Left lung (tissue), 4 donors: ENCODE measurements at regions not wholly inside any gene's neighbourhood (a gene's known extent, or its start where the extent isn't known, plus 50 kb on each side); places are given as distances from the start of the nearest gene placed in this dataset.
A peak's percentile ranks its signal among the peaks of the same experiment; 100 is the strongest.

Experiments used
- ATAC-seq: fragments of 200-7000 bp; cut with Tn5 transposase; one replicate; pipeline ENCODE4 v1.9.1; 2020; ENCODE audit warnings: moderate library complexity
- DNase-seq, 4 donors: peaks; one replicate each; pipeline ENCODE4 v3.0.0-alpha.2; 2013 to 2020
- H3K27ac ChIP-seq, 2 donors: fragments of 200-600 bp; sonication (generic) in 1 of 2; one replicate each; pipeline versions ENCODE4 v1.5.0 to v1.8.0; 2020 to 2021
- H3K27me3 ChIP-seq, 2 donors: fragments of 200-600 bp; sonication (generic) in 1 of 2; one replicate each; pipeline versions ENCODE4 v1.5.0 to v1.8.0; 2020 to 2021
- H3K36me3 ChIP-seq, 2 donors: fragments of 200-600 bp; sonication (generic) in 1 of 2; one replicate each; pipeline versions ENCODE4 v1.5.0 to v1.8.0; 2020 to 2021
- H3K4me1 ChIP-seq, 2 donors: fragments of 200-600 bp; one replicate each; pipeline ENCODE4 v1.8.0; 2021
- H3K4me3 ChIP-seq, 2 donors: fragments of 200-600 bp; sonication (generic) in 1 of 2; one replicate each; pipeline versions ENCODE4 v1.5.0 to v1.8.0; 2020 to 2021; ENCODE audit warnings: mild to moderate bottlenecking in 1 of 2
- H3K9me3 ChIP-seq, 2 donors: fragments of 200-600 bp; sonication (generic) in 1 of 2; one replicate each; pipeline versions ENCODE4 v1.5.0 to v1.8.0; 2020 to 2021
- CTCF ChIP-seq, 2 donors: fragments of 200-600 bp; sonication (generic) in 1 of 2; IDR thresholded peaks; one replicate each; pipeline versions ENCODE4 v1.5.0 to v1.8.0; 2021; ENCODE audit warnings: antibody characterized with exemption in 2 of 2
- intact Hi-C, 2 donors: fragments of 100-400 bp; cut with DNase I; formaldehyde crosslinking; loops; one replicate each; pipeline versions ENCODE4 v1.11.2 to v1.14.2; 2022
- donor health status: DM: no; HTN: yes; CAD: no.
- donor health status: DM: no; HTN: no; CAD: no.

DNA sequence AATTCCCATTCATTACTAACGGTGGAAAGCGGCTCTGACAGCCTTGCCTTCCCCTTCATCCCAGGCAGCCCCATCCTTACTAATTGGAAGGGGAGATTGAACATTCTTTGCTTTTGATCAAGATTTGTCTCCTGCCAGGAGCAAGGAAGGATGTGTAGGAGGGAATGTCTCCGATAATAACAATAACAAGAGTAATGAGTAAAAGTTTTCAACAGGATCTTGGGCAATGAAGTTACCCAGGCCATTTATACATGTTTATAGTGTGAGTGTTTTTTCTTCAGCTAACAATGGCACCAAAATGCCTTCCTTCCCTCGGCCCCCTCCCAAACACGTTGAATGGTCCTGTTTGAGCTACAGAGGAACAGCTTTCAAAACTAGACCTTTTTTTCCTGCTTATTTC lies 83.8 kb downstream of the GATA6 start:
- Histone ChIP-seq H3K4me3 (no peak overlapping the region), H3K27ac (peak overlapping the region in 1 of 2 donors; percentile 37), H3K27me3 (no peaks in the 10 kb centered on the region), H3K36me3 (no peaks in the 10 kb centered on the region), H3K9me3 (no peaks in the 10 kb centered on the region), H3K4me1 (peaks cover 0 to 4% of the 10 kb centered on the region in 2 donors)
- TF ChIP-seq CTCF (IDR thresholded peaks at IDR 0.05), result no peak
- intact Hi-C loops, result no loop called here
- ATAC-seq (no peak), DNase-seq (no peak)
